ENCODE measurements at regions not wholly inside any gene's neighbourhood (a gene's known extent, or its start where the extent isn't known, plus 50 kb on each side); places are given as distances from the start of the nearest gene placed in this dataset.

GRCh38 chr4:177100307-177100706, 209.4 kb upstream of the NEIL3 start:
- H3K27me3 Mint-ChIP-seq (ENCODE audit: insufficient read depth): no peaks in the 10 kb centered on the region
- H3K36me3 Mint-ChIP-seq (ENCODE audit: low read depth): no peaks in the 10 kb centered on the region
- no peak overlapping the region for H3K4me3 Mint-ChIP-seq
- TF ChIP-seq, protein P1, sequence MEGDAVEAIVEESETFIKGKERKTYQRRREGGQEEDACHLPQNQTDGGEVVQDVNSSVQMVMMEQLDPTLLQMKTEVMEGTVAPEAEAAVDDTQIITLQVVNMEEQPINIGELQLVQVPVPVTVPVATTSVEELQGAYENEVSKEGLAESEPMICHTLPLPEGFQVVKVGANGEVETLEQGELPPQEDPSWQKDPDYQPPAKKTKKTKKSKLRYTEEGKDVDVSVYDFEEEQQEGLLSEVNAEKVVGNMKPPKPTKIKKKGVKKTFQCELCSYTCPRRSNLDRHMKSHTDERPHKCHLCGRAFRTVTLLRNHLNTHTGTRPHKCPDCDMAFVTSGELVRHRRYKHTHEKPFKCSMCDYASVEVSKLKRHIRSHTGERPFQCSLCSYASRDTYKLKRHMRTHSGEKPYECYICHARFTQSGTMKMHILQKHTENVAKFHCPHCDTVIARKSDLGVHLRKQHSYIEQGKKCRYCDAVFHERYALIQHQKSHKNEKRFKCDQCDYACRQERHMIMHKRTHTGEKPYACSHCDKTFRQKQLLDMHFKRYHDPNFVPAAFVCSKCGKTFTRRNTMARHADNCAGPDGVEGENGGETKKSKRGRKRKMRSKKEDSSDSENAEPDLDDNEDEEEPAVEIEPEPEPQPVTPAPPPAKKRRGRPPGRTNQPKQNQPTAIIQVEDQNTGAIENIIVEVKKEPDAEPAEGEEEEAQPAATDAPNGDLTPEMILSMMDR (IDR thresholded peaks at IDR 0.05): no peak; the same call in 1 of the 2 replicates
- no peak for DNase-seq
- H3K4me1 Mint-ChIP-seq (ENCODE audit: low read depth): peaks cover 21% of the 10 kb centered on the region
- no peaks in the 10 kb centered on the region for H3K9me3 Mint-ChIP-seq
- no peak overlapping the region for H3K27ac Mint-ChIP-seq

GRCh38 chr4:177103619-177104018, 206.1 kb upstream of the NEIL3 start:
- DNase-seq: no peak
- Mint-ChIP-seq H3K9me3 (no peaks in the 10 kb centered on the region), H3K36me3 (ENCODE audit: low read depth) (no peaks in the 10 kb centered on the region), H3K27me3 (ENCODE audit: insufficient read depth) (no peaks in the 10 kb centered on the region), H3K4me1 (ENCODE audit: low read depth) (peaks cover 49% of the 10 kb centered on the region), H3K4me3 (no peak overlapping the region), H3K27ac (no peak overlapping the region)
- TF ChIP-seq, protein P1 (IDR thresholded peaks at IDR 0.05): no peak

DNA sequence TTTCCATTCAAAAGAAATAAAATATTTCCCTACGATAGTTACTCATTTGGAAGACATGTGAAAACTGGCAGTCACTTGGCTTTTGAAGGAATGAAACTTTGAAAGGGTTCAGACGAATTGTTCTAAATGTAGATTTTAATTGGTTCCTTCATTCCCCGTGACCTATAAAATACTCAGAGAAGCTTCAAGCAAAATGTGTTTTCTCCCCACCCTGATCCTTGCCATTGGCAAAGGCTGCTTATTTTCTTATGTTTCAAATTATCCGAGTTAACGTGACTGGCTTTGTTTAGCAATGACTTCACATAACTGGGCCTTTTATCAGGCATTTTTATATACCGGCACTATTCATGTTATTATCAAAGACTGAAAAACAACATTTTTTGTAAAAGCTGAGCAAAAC, 204.1 kb upstream of the NEIL3 start:
- Mint-ChIP-seq H3K4me1 (ENCODE audit: low read depth) (peaks cover 49% of the 10 kb centered on the region), H3K36me3 (ENCODE audit: low read depth) (no peaks in the 10 kb centered on the region), H3K4me3 (peak overlapping the region; percentile 8), H3K9me3 (no peaks in the 10 kb centered on the region), H3K27me3 (ENCODE audit: insufficient read depth) (no peaks in the 10 kb centered on the region), H3K27ac (peak overlapping the region; percentile 27; the same call in 1 of the 2 replicates)
- TF ChIP-seq, protein P1 (IDR thresholded peaks at IDR 0.05): no peak
- DNase-seq: peak; percentile 4

GRCh38 chr4:177107288-177107921, 202.3 kb upstream of the NEIL3 start:
- H3K36me3 Mint-ChIP-seq (ENCODE audit: low read depth): peaks cover 10% of the 10 kb centered on the region
- peak overlapping the region; percentile 69 for H3K27ac Mint-ChIP-seq
- TF ChIP-seq, protein P1 (IDR thresholded peaks at IDR 0.05): no peak
- no peak overlapping the region for H3K4me3 Mint-ChIP-seq
- peaks cover 41% of the 10 kb centered on the region for H3K4me1 Mint-ChIP-seq (ENCODE audit: low read depth)
- peaks cover 1% of the 10 kb centered on the region for H3K9me3 Mint-ChIP-seq
- H3K27me3 Mint-ChIP-seq (ENCODE audit: insufficient read depth): no peaks in the 10 kb centered on the region
- peak; percentile 8 for DNase-seq

GRCh38 chr4:177108708-177109107, 201.0 kb upstream of the NEIL3 start:
- peak; percentile 48 for DNase-seq
- TF ChIP-seq, protein P1 (IDR thresholded peaks at IDR 0.05): peak; percentile 73
- Mint-ChIP-seq H3K27ac (peak overlapping the region; percentile 11; the same call in 1 of the 2 replicates), H3K27me3 (ENCODE audit: insufficient read depth) (no peaks in the 10 kb centered on the region), H3K36me3 (ENCODE audit: low read depth) (peaks cover 16% of the 10 kb centered on the region), H3K9me3 (peaks cover 6% of the 10 kb centered on the region), H3K4me1 (ENCODE audit: low read depth) (peaks cover 41% of the 10 kb centered on the region), H3K4me3 (no peak overlapping the region)

All from HFFc6 (cell line).